ENCODE measurements at regions not wholly inside any gene's neighbourhood (a gene's known extent, or its start where the extent isn't known, plus 50 kb on each side); places are given as distances from the start of the nearest gene placed in this dataset.

- ChIA-PET POLR2A (no interaction called here), CTCF (no interaction called here)
- TF ChIP-seq CTCF (IDR thresholded peaks at IDR 0.05; ENCODE audit: low read depth, low read length), result no peak
- no peak for DNase-seq (ENCODE audit: low read depth, low spot score)
- Histone ChIP-seq H3K27ac (ENCODE audit: low read depth, low read length) (no peak overlapping the region), H3K4me3 (ENCODE audit: low read depth, low read length) (no peak overlapping the region), H3K9me3 (ENCODE audit: control insufficient read depth, insufficient read depth, low read length) (peaks cover 97% of the 10 kb centered on the region), H3K27me3 (ENCODE audit: control insufficient read depth, insufficient read depth, low read length) (no peaks in the 10 kb centered on the region)
Observed at GRCh38 chr6:168385037-168385759, 55.8 kb upstream of the SMOC2 start.

- TF ChIP-seq CTCF (IDR thresholded peaks at IDR 0.05; ENCODE audit: low read depth, low read length), result no peak
- no peak for DNase-seq (ENCODE audit: low read depth, low spot score)
- CTCF ChIA-PET, result no interaction called here
Observed at GRCh38 chr6:168385858-168386735, 54.9 kb upstream of the SMOC2 start.

GRCh38 chr6:168386973-168387372, 54.0 kb upstream of the SMOC2 start:
- no peak overlapping the region for H3K4me3 ChIP-seq (ENCODE audit: low read depth, low read length)
- CTCF ChIA-PET, result no interaction called here
- H3K9me3 ChIP-seq (ENCODE audit: control insufficient read depth, insufficient read depth, low read length), result peaks cover 97% of the 10 kb centered on the region
- no peaks in the 10 kb centered on the region for H3K27me3 ChIP-seq (ENCODE audit: control insufficient read depth, insufficient read depth, low read length)
- DNase-seq (ENCODE audit: low read depth, low spot score), result no peak
- no peak for TF ChIP-seq CTCF (IDR thresholded peaks at IDR 0.05; ENCODE audit: low read depth, low read length)
- POLR2A ChIA-PET, result no interaction called here
- no peak overlapping the region for H3K27ac ChIP-seq (ENCODE audit: low read depth, low read length)

More at GRCh38 chr6:168385858-168386735, 54.9 kb upstream of the SMOC2 start:
- Histone ChIP-seq H3K27ac (ENCODE audit: low read depth, low read length) (no peak overlapping the region), H3K27me3 (ENCODE audit: control insufficient read depth, insufficient read depth, low read length) (no peaks in the 10 kb centered on the region), H3K4me3 (ENCODE audit: low read depth, low read length) (no peak overlapping the region), H3K9me3 (ENCODE audit: control insufficient read depth, insufficient read depth, low read length) (peaks cover 97% of the 10 kb centered on the region)
- POLR2A ChIA-PET, result no interaction called here

- ChIA-PET POLR2A (no interaction called here), CTCF (no interaction called here)
- no peak for TF ChIP-seq CTCF (IDR thresholded peaks at IDR 0.05; ENCODE audit: low read depth, low read length)
- no peak for DNase-seq (ENCODE audit: low read depth, low spot score)
- H3K27ac ChIP-seq (ENCODE audit: low read depth, low read length), result no peak overlapping the region
- peaks cover 97% of the 10 kb centered on the region for H3K9me3 ChIP-seq (ENCODE audit: control insufficient read depth, insufficient read depth, low read length)
- H3K4me3 ChIP-seq (ENCODE audit: low read depth, low read length), result no peak overlapping the region
- no peaks in the 10 kb centered on the region for H3K27me3 ChIP-seq (ENCODE audit: control insufficient read depth, insufficient read depth, low read length)
Observed at GRCh38 chr6:168387426-168387825, 53.6 kb upstream of the SMOC2 start.

DNA sequence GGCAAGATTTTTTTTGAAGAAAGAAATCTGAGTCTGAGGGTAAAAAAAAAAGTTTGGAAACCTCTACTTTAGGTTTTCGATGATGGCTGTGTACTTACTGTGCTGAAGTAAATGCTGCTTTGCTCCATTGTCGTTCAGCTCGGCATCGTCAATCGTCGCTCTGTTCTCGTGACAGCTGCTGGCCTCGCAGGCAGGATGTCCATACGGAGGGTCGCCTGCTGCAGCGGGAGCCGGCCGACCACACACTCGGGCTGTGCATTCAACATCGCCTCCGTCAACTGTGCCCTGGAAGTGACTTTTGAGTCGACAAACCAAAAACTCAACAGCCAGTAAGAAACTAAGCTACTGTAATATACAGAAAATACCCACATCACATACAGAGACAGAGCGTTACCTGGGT, 53.1 kb upstream of the SMOC2 start:
- TF ChIP-seq CTCF (IDR thresholded peaks at IDR 0.05; ENCODE audit: low read depth, low read length), result no peak
- H3K4me3 ChIP-seq (ENCODE audit: low read depth, low read length), result no peak overlapping the region
- ChIA-PET CTCF (no interaction called here), POLR2A (no interaction called here)
- no peaks in the 10 kb centered on the region for H3K27me3 ChIP-seq (ENCODE audit: control insufficient read depth, insufficient read depth, low read length)
- peaks cover 97% of the 10 kb centered on the region for H3K9me3 ChIP-seq (ENCODE audit: control insufficient read depth, insufficient read depth, low read length)
- no peak overlapping the region for H3K27ac ChIP-seq (ENCODE audit: low read depth, low read length)
- DNase-seq (ENCODE audit: low read depth, low spot score), result no peak

All from AG04450 (cell line).